Astrocyte of the cerebellum (primary cell): ENCODE measurements at regions not wholly inside any gene's neighbourhood (a gene's known extent, or its start where the extent isn't known, plus 50 kb on each side); places are given as distances from the start of the nearest gene placed in this dataset.

Source experiments
- DNase-seq: peaks from one replicate; pipeline ENCODE4 v3.0.0-alpha.2; 2011; ENCODE audit warnings: low read depth
- H3K4me3 ChIP-seq: 2 replicates; pipeline ENCODE4 v1.5.1; 2011; ENCODE audit warnings: mild to moderate bottlenecking, low read depth, low read length, moderate library complexity
- in situ Hi-C: cut with HindIII; loops from 2 replicates; pipeline ENCODE4 v1.10.0; 2017; ENCODE audit warnings: low sequenced_read_pairs
- TF ChIP-seq, protein P1 (sequence below): IDR thresholded peaks from 2 replicates; pipeline ENCODE4 v1.5.1; 2012; ENCODE audit warnings: low read length, low read depth, moderate library complexity, mild to moderate bottlenecking; ENCODE audit errors: missing control alignments

- TF ChIP-seq, protein P1, sequence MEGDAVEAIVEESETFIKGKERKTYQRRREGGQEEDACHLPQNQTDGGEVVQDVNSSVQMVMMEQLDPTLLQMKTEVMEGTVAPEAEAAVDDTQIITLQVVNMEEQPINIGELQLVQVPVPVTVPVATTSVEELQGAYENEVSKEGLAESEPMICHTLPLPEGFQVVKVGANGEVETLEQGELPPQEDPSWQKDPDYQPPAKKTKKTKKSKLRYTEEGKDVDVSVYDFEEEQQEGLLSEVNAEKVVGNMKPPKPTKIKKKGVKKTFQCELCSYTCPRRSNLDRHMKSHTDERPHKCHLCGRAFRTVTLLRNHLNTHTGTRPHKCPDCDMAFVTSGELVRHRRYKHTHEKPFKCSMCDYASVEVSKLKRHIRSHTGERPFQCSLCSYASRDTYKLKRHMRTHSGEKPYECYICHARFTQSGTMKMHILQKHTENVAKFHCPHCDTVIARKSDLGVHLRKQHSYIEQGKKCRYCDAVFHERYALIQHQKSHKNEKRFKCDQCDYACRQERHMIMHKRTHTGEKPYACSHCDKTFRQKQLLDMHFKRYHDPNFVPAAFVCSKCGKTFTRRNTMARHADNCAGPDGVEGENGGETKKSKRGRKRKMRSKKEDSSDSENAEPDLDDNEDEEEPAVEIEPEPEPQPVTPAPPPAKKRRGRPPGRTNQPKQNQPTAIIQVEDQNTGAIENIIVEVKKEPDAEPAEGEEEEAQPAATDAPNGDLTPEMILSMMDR = no peak
- no peak for DNase-seq
- in situ Hi-C loops = no loop called here
- H3K4me3 ChIP-seq = no peak overlapping the region
These were observed 652.9 kb downstream of the SEMA5A start for GRCh38 chr5:8892926-8893325.

GRCh38 chr5:8894031-8894430, 651.8 kb downstream of the SEMA5A start:
- TF ChIP-seq, protein P1 = no peak
- in situ Hi-C loops = no loop called here
- H3K4me3 ChIP-seq = no peak overlapping the region
- DNase-seq = no peak

- DNase-seq = no peak
- no peak overlapping the region for H3K4me3 ChIP-seq
- TF ChIP-seq, protein P1 = no peak
- in situ Hi-C loops = no loop called here
These were observed 650.8 kb downstream of the SEMA5A start for GRCh38 chr5:8895062-8895461.

- in situ Hi-C loops = no loop called here
- TF ChIP-seq, protein P1 = no peak
- no peak overlapping the region for H3K4me3 ChIP-seq
- no peak for DNase-seq
These were observed 650.3 kb downstream of the SEMA5A start for GRCh38 chr5:8895599-8895998.

DNA sequence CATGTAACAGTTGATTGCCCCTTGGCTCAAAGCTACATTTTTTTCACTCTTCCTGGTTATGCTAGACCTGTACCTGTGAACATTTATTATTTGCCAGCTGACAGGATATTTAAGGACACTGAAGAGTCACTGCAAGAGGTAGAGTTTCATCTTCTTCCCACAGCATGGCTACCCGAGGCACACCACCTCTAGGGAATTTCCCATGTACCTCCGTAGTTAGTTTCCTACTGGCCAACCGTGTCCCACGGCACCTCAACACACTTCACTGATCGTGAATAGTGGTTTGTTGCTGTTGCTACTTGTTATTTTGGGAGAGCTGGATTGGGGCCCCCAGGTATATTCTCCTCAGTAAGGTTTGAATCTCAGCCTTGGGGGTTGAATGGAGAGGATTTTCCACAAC, 648.6 kb downstream of the SEMA5A start:
- in situ Hi-C loops = no loop called here
- DNase-seq = no peak
- H3K4me3 ChIP-seq = no peak overlapping the region
- TF ChIP-seq, protein P1 = no peak

- no peak overlapping the region for H3K4me3 ChIP-seq
- DNase-seq = peak; percentile 27
- in situ Hi-C loops = no loop called here
- TF ChIP-seq, protein P1 = no peak
These were observed 640.9 kb downstream of the SEMA5A start for GRCh38 chr5:8905021-8905420.
